GM21515 (cell line): ENCODE measurements at regions not wholly inside any gene's neighbourhood (a gene's known extent, or its start where the extent isn't known, plus 50 kb on each side); places are given as distances from the start of the nearest gene placed in this dataset.
"Not testable (repeated sequence)": the region's sequence is repeated elsewhere in the genome, so short reads cannot be mapped to it uniquely, and the experiment has no call there.

Experiments
- ATAC-seq: cut with Tn5 transposase; IDR thresholded peaks from one replicate; pipeline ENCODE4 v1.9.1; 2021; ENCODE audit not compliant: unreplicated experiment

- ATAC-seq = no peak
These were observed 711.1 kb upstream of the SEMA3D start for GRCh38 chr7:85897967-85898366.

GRCh38 chr7:85896531-85896930 lies 709.7 kb upstream of the SEMA3D start:
- ATAC-seq = no peak

- ATAC-seq = no peak
These were observed 709.0 kb upstream of the SEMA3D start for GRCh38 chr7:85895835-85896234.

DNA sequence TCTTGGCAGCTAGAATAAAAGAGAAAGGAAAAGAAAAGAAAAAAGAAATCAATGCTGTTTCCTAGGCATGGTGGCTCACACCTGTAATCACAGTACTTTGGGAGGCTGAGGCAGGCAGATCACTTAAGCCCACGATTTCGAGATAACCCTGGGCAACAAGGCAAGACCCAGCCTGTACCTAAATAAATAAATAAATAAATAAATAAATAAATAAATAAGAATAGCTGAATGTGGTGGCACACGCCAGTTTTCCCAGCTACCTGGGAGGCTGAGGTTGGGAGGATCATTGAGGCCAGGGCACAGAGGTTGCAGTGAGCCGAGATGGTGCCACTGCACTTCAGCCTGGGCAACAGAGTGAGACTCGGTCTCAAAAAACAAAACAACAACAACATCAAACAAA lies 705.0 kb upstream of the SEMA3D start:
- not testable (repeated sequence) for ATAC-seq

DNA sequence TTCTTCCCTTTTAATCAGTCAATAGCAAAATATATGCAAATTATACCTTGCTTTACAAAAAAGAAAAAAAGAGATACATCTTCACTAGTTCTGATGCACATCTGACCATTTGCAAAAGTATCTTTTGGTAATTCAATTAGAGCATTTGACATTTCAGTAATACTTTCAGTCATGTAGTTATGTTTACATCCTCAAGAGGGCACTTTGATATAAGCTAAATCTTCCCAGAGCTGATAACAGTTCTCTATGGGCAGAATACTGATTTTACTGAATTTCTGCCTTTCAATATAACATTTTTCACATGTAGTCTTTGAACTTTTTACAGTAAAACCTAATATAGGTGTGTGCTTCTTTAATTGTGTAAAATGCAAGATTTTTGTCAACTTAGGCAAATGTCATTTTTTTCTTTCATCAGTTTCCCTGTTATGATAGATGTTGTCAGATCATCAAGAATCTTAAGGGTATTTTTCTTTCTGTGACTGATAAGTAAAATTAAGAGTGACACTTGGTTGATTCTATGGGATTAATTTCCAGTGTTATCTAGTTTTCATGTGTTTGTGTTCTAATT lies 703.5 kb upstream of the SEMA3D start:
- ATAC-seq = peak; percentile 82

- ATAC-seq = no peak
These were observed 700.3 kb upstream of the SEMA3D start for GRCh38 chr7:85887133-85887532.

DNA sequence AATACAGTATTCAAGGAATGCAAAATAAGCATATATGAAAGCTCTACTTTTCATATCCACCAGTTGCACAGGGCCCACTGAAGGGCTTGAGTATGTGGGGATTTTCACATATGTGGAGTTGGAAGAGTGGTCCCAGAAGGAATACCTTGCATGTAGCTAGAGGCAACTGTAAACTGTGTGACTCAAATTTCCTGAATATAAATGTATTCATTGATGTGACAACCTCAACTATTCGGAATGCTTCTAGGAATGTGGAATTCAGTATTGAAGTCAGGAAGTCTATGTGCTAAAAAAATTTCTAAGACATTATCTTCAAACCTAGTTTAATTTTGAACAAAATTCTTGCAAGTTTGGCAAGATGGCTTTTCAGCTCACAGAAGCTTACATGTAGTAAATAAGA lies 695.5 kb upstream of the SEMA3D start:
- no peak for ATAC-seq

- no peak for ATAC-seq
These were observed 688.5 kb upstream of the SEMA3D start for GRCh38 chr7:85875398-85875797.

GRCh38 chr7:85866540-85866939 lies 679.7 kb upstream of the SEMA3D start:
- ATAC-seq = no peak

- no peak for ATAC-seq
These were observed 664.8 kb upstream of the SEMA3D start for GRCh38 chr7:85851571-85852193.

DNA sequence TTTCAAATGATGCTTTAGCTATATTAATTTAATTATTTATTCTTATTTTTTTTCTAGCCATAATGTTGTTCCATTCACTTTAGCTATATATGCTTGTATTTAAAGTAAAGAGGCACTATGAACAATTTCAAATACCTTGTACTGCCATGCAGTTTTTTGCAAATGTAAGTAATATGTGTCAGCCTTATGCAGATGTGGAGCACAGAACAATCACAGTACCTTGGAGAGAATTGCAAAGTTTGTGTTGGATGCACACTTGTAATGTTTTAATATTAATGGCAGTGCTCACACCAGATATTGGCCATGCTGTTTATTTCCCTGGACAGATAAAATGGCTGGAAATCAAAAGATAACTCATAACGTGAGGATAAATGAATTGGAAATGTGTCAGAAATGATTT lies 663.5 kb upstream of the SEMA3D start:
- no peak for ATAC-seq

GRCh38 chr7:85840554-85840953 lies 653.7 kb upstream of the SEMA3D start:
- no peak for ATAC-seq

- no peak for ATAC-seq
These were observed 646.2 kb upstream of the SEMA3D start for GRCh38 chr7:85833066-85833465.

DNA sequence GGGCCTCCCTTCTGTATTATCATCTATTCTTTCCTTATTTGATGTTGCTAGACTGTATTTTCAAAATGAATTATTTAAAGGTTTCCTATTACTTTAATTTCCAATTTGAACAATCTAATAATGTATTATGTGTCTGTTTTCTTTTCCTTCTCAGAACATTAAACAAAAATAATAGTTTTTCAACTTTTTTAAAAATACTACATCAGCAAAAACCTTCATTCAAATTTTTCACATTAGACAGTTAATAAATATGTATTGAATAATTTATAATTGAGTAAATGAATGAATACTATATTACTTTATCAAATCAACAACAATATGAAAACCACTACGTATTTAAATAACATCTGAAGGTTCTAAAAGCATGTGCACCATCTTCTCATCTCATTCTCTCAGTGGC lies 644.1 kb upstream of the SEMA3D start:
- no peak for ATAC-seq

GRCh38 chr7:85829817-85830432 lies 643.1 kb upstream of the SEMA3D start:
- ATAC-seq = no peak

GRCh38 chr7:85829176-85829575 lies 642.3 kb upstream of the SEMA3D start:
- ATAC-seq = no peak

GRCh38 chr7:85828614-85829013 lies 641.8 kb upstream of the SEMA3D start:
- no peak for ATAC-seq

DNA sequence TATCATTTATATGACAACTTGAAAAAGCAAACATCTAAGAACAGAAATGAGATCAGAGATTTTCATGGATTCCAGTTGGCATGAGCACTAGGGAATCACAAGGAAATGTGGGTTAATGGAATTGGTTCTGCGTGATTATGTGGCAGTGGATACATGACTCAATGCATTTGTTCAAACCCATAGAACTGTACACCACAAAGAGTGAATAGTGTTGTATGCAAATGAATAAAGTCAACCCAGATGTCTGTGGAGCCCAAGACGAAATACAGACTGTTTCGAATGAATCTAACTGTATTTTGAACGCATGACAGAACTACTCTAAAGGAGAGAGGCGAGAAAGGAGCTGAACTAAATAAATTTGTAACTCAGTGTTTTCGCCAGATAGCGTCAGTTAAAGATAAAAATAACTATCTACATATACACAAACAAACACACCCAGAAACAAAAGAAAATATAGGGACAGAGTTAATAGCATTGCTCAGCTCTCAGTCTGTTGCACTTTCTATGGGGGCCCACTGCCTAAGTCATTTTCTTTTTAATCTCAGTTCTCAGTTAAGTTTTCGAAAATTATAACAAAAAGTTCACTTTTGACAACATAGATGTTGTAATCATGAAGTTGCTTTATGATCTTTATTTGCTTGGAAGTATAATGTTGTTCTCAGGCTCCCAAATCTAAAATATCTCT lies 636.7 kb upstream of the SEMA3D start:
- no peak for ATAC-seq

- no peak for ATAC-seq
These were observed 635.1 kb upstream of the SEMA3D start for GRCh38 chr7:85821926-85822325.

GRCh38 chr7:85820702-85821443 lies 634.0 kb upstream of the SEMA3D start:
- ATAC-seq = no peak

GRCh38 chr7:85815526-85815925 lies 628.7 kb upstream of the SEMA3D start:
- no peak for ATAC-seq
